HG03060 (cell line): ENCODE measurements at regions not wholly inside any gene's neighbourhood (a gene's known extent, or its start where the extent isn't known, plus 50 kb on each side); places are given as distances from the start of the nearest gene placed in this dataset.
"Not testable (repeated sequence)": the region's sequence is repeated elsewhere in the genome, so short reads cannot be mapped to it uniquely, and the experiment has no call there.

Experiments used
- ATAC-seq: cut with Tn5 transposase; IDR thresholded peaks from one replicate; pipeline ENCODE4 v1.9.1; 2021; ENCODE audit warnings: low read depth, moderate number of reproducible peaks; ENCODE audit not compliant: unreplicated experiment

- ATAC-seq, result not testable (repeated sequence)
Observed at GRCh38 chr1:72987871-72988270, 705.5 kb upstream of the NEGR1 start.

GRCh38 chr1:72986591-72987290, 704.4 kb upstream of the NEGR1 start:
- no peak for ATAC-seq

GRCh38 chr1:72985024-72985423, 702.7 kb upstream of the NEGR1 start:
- not testable (repeated sequence) for ATAC-seq

- ATAC-seq, result not testable (repeated sequence)
Observed at GRCh38 chr1:72983011-72983410, 700.7 kb upstream of the NEGR1 start.

- no peak for ATAC-seq
Observed at GRCh38 chr1:72969461-72969860, 687.1 kb upstream of the NEGR1 start.

GRCh38 chr1:72954943-72955342, 672.6 kb upstream of the NEGR1 start:
- no peak for ATAC-seq

GRCh38 chr1:72950900-72951299, 668.6 kb upstream of the NEGR1 start:
- ATAC-seq, result not testable (repeated sequence)

GRCh38 chr1:72946903-72947499, 664.7 kb upstream of the NEGR1 start:
- ATAC-seq, result no peak

GRCh38 chr1:72942008-72942407, 659.7 kb upstream of the NEGR1 start:
- ATAC-seq, result no peak

GRCh38 chr1:72938408-72938807, 656.1 kb upstream of the NEGR1 start:
- no peak for ATAC-seq

GRCh38 chr1:72937905-72938304, 655.6 kb upstream of the NEGR1 start:
- ATAC-seq, result no peak

GRCh38 chr1:72936942-72937341, 654.6 kb upstream of the NEGR1 start:
- no peak for ATAC-seq

GRCh38 chr1:72936151-72936740, 653.9 kb upstream of the NEGR1 start:
- ATAC-seq, result no peak

GRCh38 chr1:72932025-72932424, 649.7 kb upstream of the NEGR1 start:
- ATAC-seq, result no peak

GRCh38 chr1:72930528-72930927, 648.2 kb upstream of the NEGR1 start:
- ATAC-seq, result no peak

- ATAC-seq, result no peak
Observed at GRCh38 chr1:72918940-72919339, 636.6 kb upstream of the NEGR1 start.

GRCh38 chr1:72917920-72918319, 635.6 kb upstream of the NEGR1 start:
- no peak for ATAC-seq

- no peak for ATAC-seq
Observed at GRCh38 chr1:72915581-72915980, 633.2 kb upstream of the NEGR1 start.

- ATAC-seq, result no peak
Observed at GRCh38 chr1:72911656-72912055, 629.3 kb upstream of the NEGR1 start.

- no peak for ATAC-seq
Observed at GRCh38 chr1:72896256-72896655, 613.9 kb upstream of the NEGR1 start.

- no peak for ATAC-seq
Observed at GRCh38 chr1:72892461-72892860, 610.1 kb upstream of the NEGR1 start.

GRCh38 chr1:72891976-72892375, 609.6 kb upstream of the NEGR1 start:
- ATAC-seq, result no peak
